Body of pancreas (tissue), 4 donors: ENCODE measurements at regions not wholly inside any gene's neighbourhood (a gene's known extent, or its start where the extent isn't known, plus 50 kb on each side); places are given as distances from the start of the nearest gene placed in this dataset.
"Not testable (repeated sequence)": the region's sequence is repeated elsewhere in the genome, so short reads cannot be mapped to it uniquely, and the experiment has no call there.

Source experiments
- POLR2A ChIP-seq, 3 donors: fragments of 450-650 bp; IDR thresholded peaks; one replicate each; pipeline ENCODE4 v1.6.1; 2016; ENCODE audit warnings: antibody characterized with exemption in 3 of 3, mild to moderate bottlenecking in 2 of 3
- TF ChIP-seq, protein P1 (sequence below), 7 experiments: fragments of 450-650 bp in 4 of 7; fragments of 200-600 bp in 3 of 7; sonication (generic) in 3 of 7; IDR thresholded peaks; one replicate each; pipeline ENCODE4 v1.5.1; 2016 to 2019; ENCODE audit warnings: antibody characterized with exemption in 7 of 7

DNA sequence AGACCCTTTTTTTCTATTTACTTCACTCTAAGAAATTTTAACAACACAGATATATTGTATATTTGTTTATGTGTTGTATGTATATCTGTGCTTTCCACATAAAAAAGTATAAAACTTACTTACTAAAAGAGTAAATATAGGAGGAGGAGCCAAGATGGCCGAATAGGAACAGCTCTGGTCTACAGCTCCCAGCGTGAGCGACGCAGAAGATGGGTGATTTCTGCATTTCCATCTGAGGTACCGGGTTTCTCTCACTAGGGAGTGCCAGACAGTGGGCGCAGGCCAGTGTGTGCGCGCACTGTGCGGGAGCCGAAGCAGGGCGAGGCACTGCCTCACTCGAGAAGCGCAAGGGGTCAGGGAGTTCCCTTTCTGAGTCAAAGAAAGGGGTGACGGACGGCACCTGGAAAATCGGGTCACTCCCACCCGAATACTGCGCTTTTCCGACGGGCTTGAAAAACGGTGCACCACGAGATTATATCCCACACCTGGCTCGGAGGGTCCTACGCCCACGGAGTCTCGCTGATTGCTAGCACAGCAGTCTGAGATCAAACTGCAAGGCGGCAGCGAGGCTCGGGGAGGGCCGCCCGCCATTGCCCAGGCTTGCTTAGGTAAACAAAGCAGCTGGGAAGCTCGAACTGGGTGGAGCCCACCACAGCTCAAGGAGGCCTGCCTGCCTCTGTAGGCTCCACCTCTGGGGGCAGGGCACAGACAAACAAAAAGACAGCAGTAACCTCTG is 156.5 kb downstream of the EXOC5 start:
- TF ChIP-seq, protein P1, sequence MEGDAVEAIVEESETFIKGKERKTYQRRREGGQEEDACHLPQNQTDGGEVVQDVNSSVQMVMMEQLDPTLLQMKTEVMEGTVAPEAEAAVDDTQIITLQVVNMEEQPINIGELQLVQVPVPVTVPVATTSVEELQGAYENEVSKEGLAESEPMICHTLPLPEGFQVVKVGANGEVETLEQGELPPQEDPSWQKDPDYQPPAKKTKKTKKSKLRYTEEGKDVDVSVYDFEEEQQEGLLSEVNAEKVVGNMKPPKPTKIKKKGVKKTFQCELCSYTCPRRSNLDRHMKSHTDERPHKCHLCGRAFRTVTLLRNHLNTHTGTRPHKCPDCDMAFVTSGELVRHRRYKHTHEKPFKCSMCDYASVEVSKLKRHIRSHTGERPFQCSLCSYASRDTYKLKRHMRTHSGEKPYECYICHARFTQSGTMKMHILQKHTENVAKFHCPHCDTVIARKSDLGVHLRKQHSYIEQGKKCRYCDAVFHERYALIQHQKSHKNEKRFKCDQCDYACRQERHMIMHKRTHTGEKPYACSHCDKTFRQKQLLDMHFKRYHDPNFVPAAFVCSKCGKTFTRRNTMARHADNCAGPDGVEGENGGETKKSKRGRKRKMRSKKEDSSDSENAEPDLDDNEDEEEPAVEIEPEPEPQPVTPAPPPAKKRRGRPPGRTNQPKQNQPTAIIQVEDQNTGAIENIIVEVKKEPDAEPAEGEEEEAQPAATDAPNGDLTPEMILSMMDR (IDR thresholded peaks at IDR 0.05): not testable (repeated sequence)
- not testable (repeated sequence) for TF ChIP-seq POLR2A (IDR thresholded peaks at IDR 0.05)
